ENCODE measurements at regions not wholly inside any gene's neighbourhood (a gene's known extent, or its start where the extent isn't known, plus 50 kb on each side); places are given as distances from the start of the nearest gene placed in this dataset.
"Not testable (repeated sequence)": the region's sequence is repeated elsewhere in the genome, so short reads cannot be mapped to it uniquely, and the experiment has no call there.

GRCh38 chr11:71127806-71128205, 124.6 kb downstream of the SHANK2 start:
- no peak for DNase-seq (ENCODE audit: low read depth, low spot score)

DNA sequence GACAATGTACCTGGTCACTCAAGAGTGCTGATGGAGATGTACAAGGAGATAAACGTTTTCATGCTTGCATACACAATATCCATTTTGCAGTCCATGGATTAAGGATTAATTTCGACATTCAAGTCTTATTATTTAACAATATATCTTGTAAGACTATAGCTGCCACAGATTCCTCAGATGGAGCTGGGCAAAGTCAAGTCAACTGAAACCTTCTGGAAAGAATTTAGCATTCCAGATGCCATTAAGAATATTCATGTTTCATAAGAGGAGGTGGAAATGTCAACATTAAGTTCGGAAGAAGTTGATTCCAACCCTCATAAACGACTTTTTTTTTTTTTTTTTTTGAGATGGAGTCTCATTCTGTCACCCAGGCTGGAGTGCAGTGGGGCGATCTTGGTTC, 126.0 kb downstream of the SHANK2 start:
- DNase-seq (ENCODE audit: low read depth, low spot score), result not testable (repeated sequence)

GRCh38 chr11:71125150-71125549, 127.2 kb downstream of the SHANK2 start:
- DNase-seq (ENCODE audit: low read depth, low spot score), result no peak

DNA sequence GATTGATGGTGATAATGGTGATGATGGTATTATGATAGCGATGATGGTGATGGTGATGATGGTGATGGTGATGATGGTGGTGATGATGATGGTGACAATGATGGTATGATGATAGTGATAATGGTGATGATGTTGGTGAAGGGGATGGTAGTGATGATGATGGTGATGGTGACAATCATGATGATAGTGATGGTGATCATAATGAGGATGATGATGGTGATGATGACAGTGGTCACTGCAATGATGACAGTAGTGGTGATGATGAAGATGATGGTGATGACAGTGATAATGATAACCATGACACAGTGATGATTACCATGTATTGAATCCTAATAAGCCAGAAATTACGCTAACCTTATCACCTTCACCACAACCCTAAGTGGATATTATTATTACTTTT, 128.2 kb downstream of the SHANK2 start:
- DNase-seq (ENCODE audit: low read depth, low spot score), result no peak

GRCh38 chr11:71120471-71120896, 131.9 kb downstream of the SHANK2 start:
- DNase-seq (ENCODE audit: low read depth, low spot score), result no peak

GRCh38 chr11:71119656-71120269, 132.6 kb downstream of the SHANK2 start:
- DNase-seq (ENCODE audit: low read depth, low spot score), result no peak

DNA sequence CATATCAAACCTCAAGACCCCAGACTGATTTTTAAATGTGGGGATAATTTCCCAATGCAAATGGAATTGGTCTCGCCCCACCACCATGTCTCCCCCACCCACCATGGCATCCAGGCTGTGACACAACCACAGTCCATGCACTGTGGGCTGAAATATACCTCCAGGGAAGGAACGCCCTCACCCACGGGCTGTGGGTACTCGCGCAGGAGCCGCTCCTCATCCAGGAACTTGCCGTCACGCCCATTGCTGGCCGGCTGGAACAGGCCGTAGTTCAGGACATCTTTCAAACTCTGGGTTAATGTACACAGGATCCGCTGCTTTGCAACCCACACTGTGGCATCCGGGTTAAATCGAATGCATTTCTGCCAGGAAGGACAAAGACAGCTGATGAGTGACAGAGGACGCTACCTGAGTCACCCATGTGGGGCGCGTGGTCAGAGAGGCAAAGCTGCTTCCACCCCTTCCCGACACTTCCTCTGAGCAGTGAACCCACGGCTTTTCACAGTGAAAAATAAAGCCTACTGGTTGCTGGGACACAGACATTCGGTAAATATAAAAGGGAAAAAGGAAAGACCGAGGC, 133.6 kb downstream of the SHANK2 start:
- DNase-seq (ENCODE audit: low read depth, low spot score), result no peak

DNA sequence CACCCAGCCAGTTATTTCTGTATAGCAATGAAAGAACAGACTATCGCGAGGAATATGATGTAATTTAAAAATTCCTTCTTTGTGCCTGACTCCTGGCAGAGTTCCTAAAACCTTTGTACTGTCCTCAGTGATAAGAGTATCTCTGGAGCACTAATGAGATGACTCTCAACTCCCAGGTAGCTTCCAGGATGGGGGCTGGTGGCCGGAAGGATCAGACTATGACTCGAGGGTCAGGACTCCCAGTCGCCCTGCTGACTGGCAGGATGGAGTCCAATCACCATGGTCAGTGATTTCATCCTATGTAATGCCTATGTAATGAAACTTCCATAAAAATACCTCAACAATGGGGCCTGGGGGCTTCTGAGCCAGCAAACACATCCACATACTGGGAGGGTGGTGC, 135.1 kb downstream of the SHANK2 start:
- DNase-seq (ENCODE audit: low read depth, low spot score), result no peak

GRCh38 chr11:71116693-71117040, 135.7 kb downstream of the SHANK2 start:
- no peak for DNase-seq (ENCODE audit: low read depth, low spot score)

- DNase-seq (ENCODE audit: low read depth, low spot score), result no peak
Measured at GRCh38 chr11:71115770-71116692, 136.3 kb downstream of the SHANK2 start.

DNA sequence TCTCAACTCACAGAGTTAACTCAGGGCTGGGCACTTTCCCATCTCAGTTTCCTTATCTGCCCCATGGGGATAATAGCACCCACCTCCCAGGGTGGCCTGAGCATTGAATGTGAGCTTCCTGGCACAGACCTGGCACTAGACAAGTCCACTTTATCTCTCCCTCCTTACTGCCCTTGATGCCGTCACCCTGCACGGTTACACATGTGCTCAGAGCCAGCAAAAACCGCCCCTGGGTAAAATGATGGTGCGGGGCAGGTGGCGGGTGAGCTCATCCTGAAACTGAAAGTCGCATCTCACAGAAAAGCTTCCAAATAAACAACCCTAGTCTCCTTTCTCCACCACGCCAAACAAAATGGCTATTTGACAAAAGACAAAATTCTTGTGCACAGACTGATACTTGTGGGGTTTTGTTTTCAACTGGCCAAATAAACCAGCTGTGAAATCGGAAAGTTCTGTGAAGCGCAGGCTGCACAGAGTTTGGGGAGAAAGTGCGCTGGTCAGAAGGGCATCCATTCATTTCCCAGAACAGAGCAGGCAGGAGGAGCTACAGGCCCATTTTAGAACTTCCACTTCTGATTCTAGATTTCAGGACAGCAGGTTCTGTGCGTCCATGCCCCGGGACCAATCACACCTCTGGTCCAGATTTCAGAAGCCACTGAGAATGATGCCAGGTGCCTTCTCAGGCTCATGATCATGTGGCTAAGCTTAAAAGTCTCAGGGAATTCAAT, 138.1 kb downstream of the SHANK2 start:
- DNase-seq (ENCODE audit: low read depth, low spot score), result no peak

GRCh38 chr11:71112990-71113389, 139.4 kb downstream of the SHANK2 start:
- no peak for DNase-seq (ENCODE audit: low read depth, low spot score)

DNA sequence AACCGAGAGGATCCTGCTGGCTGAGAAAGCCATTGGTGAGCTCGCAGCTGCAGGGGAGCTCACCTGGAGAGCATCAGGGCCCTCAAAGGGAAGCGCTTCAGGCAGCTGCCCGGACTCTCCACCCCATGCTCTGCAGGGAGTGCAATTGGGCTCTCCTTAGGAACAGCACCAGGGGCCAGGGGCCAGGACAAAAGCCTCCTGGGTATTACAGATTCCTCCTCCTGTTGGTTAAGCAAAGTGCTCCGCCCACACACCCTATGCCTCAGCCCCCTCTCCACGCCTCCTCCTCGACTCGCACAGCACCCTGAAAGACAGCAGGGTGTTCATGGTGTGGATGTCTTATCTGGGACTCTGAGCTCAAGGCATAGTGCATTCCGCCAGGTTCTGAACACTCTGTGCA, 139.9 kb downstream of the SHANK2 start:
- no peak for DNase-seq (ENCODE audit: low read depth, low spot score)

DNA sequence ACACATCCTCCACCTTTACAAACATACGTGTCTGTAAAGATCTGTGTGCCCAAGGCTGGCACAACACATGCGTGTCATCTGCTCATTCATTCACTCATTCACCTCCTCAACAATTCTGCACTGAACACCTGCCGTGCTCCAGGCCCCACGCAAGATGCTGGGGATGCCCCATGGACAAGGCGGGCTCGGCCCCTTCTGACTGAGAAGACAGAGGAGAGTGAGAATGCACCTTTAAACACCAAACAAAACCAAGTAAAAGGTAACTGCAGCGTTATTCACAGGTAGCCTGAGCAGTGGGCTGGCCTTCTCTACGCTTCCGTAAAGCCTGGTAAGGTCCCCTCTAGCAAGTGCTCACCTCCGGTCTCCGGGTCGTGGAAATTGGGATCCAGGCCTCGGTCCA, 142.8 kb downstream of the SHANK2 start:
- no peak for DNase-seq (ENCODE audit: low read depth, low spot score)

- DNase-seq (ENCODE audit: low read depth, low spot score), result no peak
Measured at GRCh38 chr11:71109186-71109585, 143.2 kb downstream of the SHANK2 start.

DNA sequence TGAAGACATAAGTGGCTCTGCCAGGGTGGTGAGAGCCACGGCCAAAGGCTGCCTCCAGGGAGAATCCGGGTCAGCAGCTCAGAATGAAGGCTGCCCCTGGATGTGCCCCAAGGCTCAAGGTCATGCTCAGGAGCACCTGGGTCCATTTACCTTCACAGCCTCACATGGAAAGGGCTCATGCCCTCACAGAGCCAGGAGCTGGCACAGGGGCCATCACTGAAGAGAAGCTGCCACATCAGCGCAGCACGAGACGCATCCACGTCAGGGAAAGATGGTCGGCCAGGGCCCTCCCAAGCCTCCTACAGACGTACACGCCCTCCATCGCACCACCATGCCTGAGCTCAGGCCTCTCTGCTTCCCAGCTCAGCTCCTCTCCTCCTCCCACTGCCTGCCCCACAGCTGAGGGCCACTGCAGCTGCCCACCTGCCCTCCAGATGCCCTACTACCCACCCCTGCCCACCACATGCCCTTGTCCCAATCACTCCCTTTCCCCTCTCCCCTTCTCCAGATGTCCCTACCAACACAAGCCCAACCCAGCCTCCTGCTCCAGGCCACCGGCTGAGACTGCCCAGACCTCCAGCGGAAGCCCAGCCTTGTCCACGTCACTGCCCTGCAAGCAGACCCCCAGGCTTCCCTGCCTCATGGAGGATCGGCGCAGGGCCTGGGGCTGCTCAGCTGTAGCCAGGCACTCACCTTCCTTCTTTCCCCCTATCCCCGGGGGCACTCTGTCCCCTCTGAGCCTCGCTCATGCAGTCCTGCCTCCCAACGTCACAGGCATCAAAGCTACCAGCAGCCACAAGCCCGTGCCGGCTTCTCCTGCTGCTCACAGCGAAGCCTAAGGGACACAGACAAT, 144.1 kb downstream of the SHANK2 start:
- DNase-seq (ENCODE audit: low read depth, low spot score), result no peak

GRCh38 chr11:71106671-71107070, 145.7 kb downstream of the SHANK2 start:
- no peak for DNase-seq (ENCODE audit: low read depth, low spot score)

DNA sequence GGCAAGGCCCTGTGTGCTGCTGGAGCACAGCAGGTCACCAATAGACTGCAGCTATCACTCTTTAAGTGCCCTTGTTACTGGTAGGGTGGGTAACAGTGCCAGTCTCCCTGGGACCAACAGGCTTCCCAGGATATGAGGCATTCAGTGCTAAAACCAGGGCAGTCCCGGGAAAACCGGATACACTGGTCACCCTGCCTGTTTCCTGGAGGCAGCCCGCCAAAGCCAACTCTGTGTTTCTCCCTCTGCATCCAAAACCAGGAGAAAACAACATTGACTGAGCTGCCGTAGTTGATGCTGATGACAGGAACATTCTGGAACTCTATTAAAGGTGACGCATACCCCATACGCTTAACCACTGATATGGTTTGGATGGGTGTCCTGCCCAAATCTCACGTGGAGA, 149.1 kb downstream of the SHANK2 start:
- DNase-seq (ENCODE audit: low read depth, low spot score), result no peak

- no peak for DNase-seq (ENCODE audit: low read depth, low spot score)
Measured at GRCh38 chr11:71102251-71102995, 150.0 kb downstream of the SHANK2 start.

DNA sequence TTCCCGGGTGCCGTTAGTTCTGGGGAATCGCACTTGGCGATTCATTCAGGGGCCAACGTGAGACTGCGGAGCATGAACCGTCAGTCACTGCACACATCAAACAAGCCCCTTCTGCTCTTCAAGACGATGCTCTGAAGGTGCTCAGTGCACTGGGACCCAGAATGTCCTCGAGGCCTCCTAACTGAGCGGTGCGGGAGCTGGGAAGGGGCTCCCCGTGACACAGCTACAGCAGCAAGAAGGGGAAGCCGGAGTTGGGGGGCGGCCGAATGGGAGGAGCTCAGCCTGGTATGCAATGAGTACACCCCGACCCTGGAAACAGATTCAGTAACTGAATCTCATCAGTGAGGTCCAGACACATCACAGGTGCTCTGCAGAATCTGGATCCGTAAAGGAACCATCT, 150.8 kb downstream of the SHANK2 start:
- DNase-seq (ENCODE audit: low read depth, low spot score), result no peak
